ENCODE measurements at regions not wholly inside any gene's neighbourhood (a gene's known extent, or its start where the extent isn't known, plus 50 kb on each side); places are given as distances from the start of the nearest gene placed in this dataset.
"Not testable (repeated sequence)": the region's sequence is repeated elsewhere in the genome, so short reads cannot be mapped to it uniquely, and the experiment has no call there.

- no peaks in the 10 kb centered on the region for H3K4me1 Mint-ChIP-seq
- no peak for ATAC-seq (replicated peaks)
Observed at GRCh38 chr10:38209332-38209731, 115.2 kb downstream of the ZNF37A start.

GRCh38 chr10:38209748-38210147 lies 115.6 kb downstream of the ZNF37A start:
- H3K9me3 Mint-ChIP-seq; H3K27ac Mint-ChIP-seq; H3K36me3 Mint-ChIP-seq; ATAC-seq (replicated peaks); H3K4me1 Mint-ChIP-seq; H3K4me3 Mint-ChIP-seq; H3K27me3 Mint-ChIP-seq; DNase-seq: not testable (repeated sequence)

More at GRCh38 chr10:38209332-38209731, 115.2 kb downstream of the ZNF37A start:
- H3K4me3 Mint-ChIP-seq: no peak overlapping the region
- no peaks in the 10 kb centered on the region for H3K36me3 Mint-ChIP-seq
- no peak for DNase-seq
- H3K9me3 Mint-ChIP-seq: peaks cover 0 to 4% of the 10 kb centered on the region in 2 donors
- H3K27me3 Mint-ChIP-seq: no peaks in the 10 kb centered on the region
- no peak overlapping the region for H3K27ac Mint-ChIP-seq

- Mint-ChIP-seq H3K9me3 (no peaks in the 10 kb centered on the region), H3K27me3 (no peaks in the 10 kb centered on the region), H3K36me3 (no peaks in the 10 kb centered on the region), H3K4me1 (no peaks in the 10 kb centered on the region), H3K4me3 (no peak overlapping the region), H3K27ac (no peak overlapping the region)
- DNase-seq (no peak), ATAC-seq (replicated peaks) (no peak)
Observed at GRCh38 chr10:38212460-38212859, 118.3 kb downstream of the ZNF37A start.

- no peak overlapping the region for H3K27ac Mint-ChIP-seq
- DNase-seq (no peak), ATAC-seq (replicated peaks) (no peak)
- H3K27me3 Mint-ChIP-seq: no peaks in the 10 kb centered on the region
- no peaks in the 10 kb centered on the region for H3K4me1 Mint-ChIP-seq
- no peak overlapping the region for H3K4me3 Mint-ChIP-seq
- H3K9me3 Mint-ChIP-seq: peaks cover 11% of the 10 kb centered on the region in 2 donors
- H3K36me3 Mint-ChIP-seq: no peaks in the 10 kb centered on the region
Observed at GRCh38 chr10:38226385-38226784, 132.2 kb downstream of the ZNF37A start.

GRCh38 chr10:38228394-38228793 lies 134.3 kb downstream of the ZNF37A start:
- Mint-ChIP-seq H3K4me1 (no peaks in the 10 kb centered on the region), H3K27me3 (no peaks in the 10 kb centered on the region), H3K36me3 (no peaks in the 10 kb centered on the region), H3K9me3 (peaks cover 9 to 11% of the 10 kb centered on the region in 2 donors), H3K4me3 (no peak overlapping the region), H3K27ac (no peak overlapping the region)
- ATAC-seq (replicated peaks) (no peak), DNase-seq (no peak)

- H3K27me3 Mint-ChIP-seq; H3K27ac Mint-ChIP-seq; H3K4me3 Mint-ChIP-seq; ATAC-seq (replicated peaks); H3K9me3 Mint-ChIP-seq; H3K4me1 Mint-ChIP-seq; DNase-seq; H3K36me3 Mint-ChIP-seq: not testable (repeated sequence)
Observed at GRCh38 chr10:38238479-38238878, 144.3 kb downstream of the ZNF37A start.

- H3K4me3 Mint-ChIP-seq; ATAC-seq (replicated peaks); H3K27me3 Mint-ChIP-seq; H3K36me3 Mint-ChIP-seq; H3K27ac Mint-ChIP-seq; H3K4me1 Mint-ChIP-seq; DNase-seq: not testable (repeated sequence)
- peaks cover 11 to 18% of the 10 kb centered on the region in 2 donors for H3K9me3 Mint-ChIP-seq
Observed at GRCh38 chr10:38242061-38242649, 148.0 kb downstream of the ZNF37A start.

GRCh38 chr10:38248113-38248512 lies 154.0 kb downstream of the ZNF37A start:
- not testable (repeated sequence) for ATAC-seq (replicated peaks); H3K36me3 Mint-ChIP-seq; H3K4me3 Mint-ChIP-seq; DNase-seq; H3K27me3 Mint-ChIP-seq; H3K4me1 Mint-ChIP-seq; H3K27ac Mint-ChIP-seq
- peaks cover 11 to 27% of the 10 kb centered on the region in 2 donors for H3K9me3 Mint-ChIP-seq

- not testable (repeated sequence) for H3K4me3 Mint-ChIP-seq; DNase-seq; ATAC-seq (replicated peaks); H3K36me3 Mint-ChIP-seq; H3K4me1 Mint-ChIP-seq; H3K27me3 Mint-ChIP-seq; H3K27ac Mint-ChIP-seq
- H3K9me3 Mint-ChIP-seq: peaks cover 7 to 16% of the 10 kb centered on the region in 2 donors
Observed at GRCh38 chr10:38252551-38252950, 158.4 kb downstream of the ZNF37A start.

GRCh38 chr10:38267555-38267954 lies 173.4 kb downstream of the ZNF37A start:
- not testable (repeated sequence) for ATAC-seq (replicated peaks); H3K4me3 Mint-ChIP-seq; H3K9me3 Mint-ChIP-seq; H3K4me1 Mint-ChIP-seq; H3K27ac Mint-ChIP-seq; DNase-seq; H3K27me3 Mint-ChIP-seq; H3K36me3 Mint-ChIP-seq

- not testable (repeated sequence) for H3K27ac Mint-ChIP-seq; H3K27me3 Mint-ChIP-seq; H3K9me3 Mint-ChIP-seq; H3K4me3 Mint-ChIP-seq; H3K36me3 Mint-ChIP-seq; ATAC-seq (replicated peaks); DNase-seq; H3K4me1 Mint-ChIP-seq
Observed at GRCh38 chr10:38271031-38271430, 176.9 kb downstream of the ZNF37A start.

GRCh38 chr10:38274879-38275278 lies 180.7 kb downstream of the ZNF37A start:
- not testable (repeated sequence) for H3K27ac Mint-ChIP-seq; ATAC-seq (replicated peaks); H3K27me3 Mint-ChIP-seq; H3K9me3 Mint-ChIP-seq; DNase-seq; H3K4me1 Mint-ChIP-seq; H3K4me3 Mint-ChIP-seq; H3K36me3 Mint-ChIP-seq

GRCh38 chr10:38292560-38292959 lies 198.4 kb downstream of the ZNF37A start:
- H3K9me3 Mint-ChIP-seq; H3K4me1 Mint-ChIP-seq; ATAC-seq (replicated peaks); DNase-seq; H3K27me3 Mint-ChIP-seq; H3K27ac Mint-ChIP-seq; H3K4me3 Mint-ChIP-seq; H3K36me3 Mint-ChIP-seq: not testable (repeated sequence)

GRCh38 chr10:38310111-38310510 lies 216.0 kb downstream of the ZNF37A start:
- H3K4me3 Mint-ChIP-seq; H3K27me3 Mint-ChIP-seq; H3K4me1 Mint-ChIP-seq; DNase-seq; ATAC-seq (replicated peaks); H3K9me3 Mint-ChIP-seq; H3K36me3 Mint-ChIP-seq; H3K27ac Mint-ChIP-seq: not testable (repeated sequence)

- DNase-seq; H3K9me3 Mint-ChIP-seq; ATAC-seq (replicated peaks); H3K27ac Mint-ChIP-seq; H3K27me3 Mint-ChIP-seq; H3K4me3 Mint-ChIP-seq; H3K36me3 Mint-ChIP-seq; H3K4me1 Mint-ChIP-seq: not testable (repeated sequence)
Observed at GRCh38 chr10:38315090-38315805, 221.1 kb downstream of the ZNF37A start.
